GM12891 (cell line): ENCODE measurements at regions not wholly inside any gene's neighbourhood (a gene's known extent, or its start where the extent isn't known, plus 50 kb on each side); places are given as distances from the start of the nearest gene placed in this dataset.

Source experiments
- POLR2A ChIP-seq: IDR thresholded peaks from 2 replicates; pipeline ENCODE4 v1.6.1; 2011; ENCODE audit warnings: low read depth, low read length, control low read depth
- POLR2AphosphoS5 ChIP-seq: IDR thresholded peaks from 2 replicates; pipeline ENCODE4 v1.6.1; 2011; ENCODE audit warnings: low read depth, low read length, control low read depth
- SPI1 ChIP-seq: IDR thresholded peaks from 2 replicates; pipeline ENCODE4 v1.6.1; 2011; ENCODE audit warnings: low read depth, low read length, control low read depth
- TAF1 ChIP-seq: IDR thresholded peaks from 2 replicates; pipeline ENCODE4 v1.6.1; 2011; ENCODE audit warnings: low read depth, low read length, control low read depth

DNA sequence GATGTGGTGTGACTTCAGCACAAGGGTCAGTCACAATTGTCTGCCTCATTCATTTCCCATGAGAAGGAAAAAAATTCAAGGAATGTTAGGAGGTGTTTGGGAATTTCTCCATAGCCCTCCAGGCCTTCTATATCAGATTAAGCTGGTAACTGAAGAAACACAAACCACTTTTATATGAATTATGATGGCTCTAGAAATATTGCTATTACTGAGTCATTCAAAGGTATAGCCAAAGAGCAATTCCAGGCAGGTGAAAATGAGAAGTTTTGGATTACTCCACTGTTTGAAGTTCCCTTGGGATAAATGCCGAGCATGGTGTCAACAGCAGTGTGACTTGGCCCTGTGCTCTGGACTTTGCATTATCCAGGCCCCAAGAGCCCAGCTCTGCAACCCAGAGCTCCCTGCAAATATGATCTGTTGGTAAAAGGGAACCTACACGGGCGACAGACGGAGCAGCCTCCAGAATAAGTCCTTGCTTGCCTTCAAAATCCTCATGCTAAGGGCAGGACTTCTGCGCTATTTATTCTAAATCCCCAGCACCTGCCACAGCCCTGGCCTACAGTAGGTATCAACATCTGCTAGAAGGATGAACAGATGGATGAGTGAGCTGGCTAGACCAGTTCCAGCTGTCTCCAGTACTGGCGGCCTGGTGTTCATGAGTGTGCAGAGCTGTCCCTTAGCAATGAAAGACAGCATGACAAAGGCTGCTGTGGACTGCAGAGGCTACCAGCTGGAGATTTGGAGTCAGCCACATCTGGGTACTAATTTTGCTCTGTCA is 67.5 kb upstream of the ZBED5 start:
- TF ChIP-seq POLR2A (no peak), TAF1 (no peak), POLR2AphosphoS5 (no peak), SPI1 (no peak)
